ENCODE measurements at regions not wholly inside any gene's neighbourhood (a gene's known extent, or its start where the extent isn't known, plus 50 kb on each side); places are given as distances from the start of the nearest gene placed in this dataset.

DNA sequence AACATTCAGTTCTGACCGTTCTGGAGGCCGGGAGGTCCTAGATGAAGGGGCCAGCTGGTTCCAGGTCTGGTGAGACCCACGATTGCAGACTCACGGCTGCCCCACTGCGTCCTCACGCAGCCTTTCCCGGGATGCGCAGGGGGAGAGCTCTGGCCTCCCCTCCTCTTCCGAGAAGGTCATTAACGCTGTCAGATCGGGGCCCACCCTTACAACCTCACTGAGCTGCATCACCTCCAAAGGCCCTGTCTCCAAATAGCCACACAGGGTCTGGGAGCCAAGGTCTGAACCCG, 66.6 kb upstream of the PPP1R26 start:
- no peak for DNase-seq (ENCODE audit: missing footprints)
- no peak for ATAC-seq
- intact Hi-C loops (cut with DNase I): loop anchor here (5.0 kb wide), 1 partner anchor 716 kb away; no protein-coding TSS in a partner anchor

DNA sequence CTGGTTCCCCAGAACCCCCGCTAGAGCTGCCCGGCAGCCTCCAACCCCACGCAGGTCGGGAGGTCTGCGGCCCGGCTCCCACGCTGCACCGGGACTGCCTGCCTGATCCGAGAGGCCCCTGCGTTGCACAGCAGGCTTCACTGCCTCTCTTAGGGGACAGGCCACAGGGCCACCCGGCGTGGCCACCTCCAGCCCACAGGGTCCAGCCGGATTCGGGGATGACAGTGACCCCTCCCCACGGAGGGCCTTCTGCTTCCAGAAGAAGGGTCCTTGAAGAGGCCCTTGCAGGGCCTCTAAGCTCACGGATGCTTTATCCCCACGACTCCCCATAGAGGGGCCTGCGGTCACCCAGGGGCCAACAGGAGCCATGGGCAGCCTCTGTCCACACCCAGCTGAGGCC, 66.1 kb upstream of the PPP1R26 start:
- no peak for DNase-seq (ENCODE audit: missing footprints)
- intact Hi-C loops (cut with DNase I): loop anchor here (5.0 kb wide), 1 partner anchor 716 kb away; no protein-coding TSS in a partner anchor
- ATAC-seq: no peak

DNA sequence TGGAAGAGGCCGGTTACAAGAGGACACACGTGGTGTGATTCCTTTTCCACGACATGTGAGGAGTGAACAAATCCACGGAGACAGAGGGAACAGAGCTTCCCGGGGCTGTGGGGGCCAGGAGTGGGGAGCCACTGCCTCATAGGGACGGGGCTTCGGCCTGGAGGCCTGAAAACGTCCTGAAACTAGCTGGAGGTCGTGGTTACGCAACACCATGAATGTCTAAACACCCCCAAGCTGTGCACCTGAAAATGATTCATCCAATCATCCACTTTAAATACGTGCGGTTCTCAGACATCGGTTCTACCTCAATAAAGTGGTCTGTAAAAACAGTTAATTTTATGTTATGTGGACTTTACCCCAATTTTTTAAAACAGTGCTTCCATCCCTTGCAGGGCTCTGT, 65.3 kb upstream of the PPP1R26 start:
- DNase-seq (ENCODE audit: missing footprints): no peak
- no peak for ATAC-seq
- intact Hi-C loops (cut with DNase I): loop anchor here (5.0 kb wide), 1 partner anchor 717 kb away; no protein-coding TSS in a partner anchor

DNA sequence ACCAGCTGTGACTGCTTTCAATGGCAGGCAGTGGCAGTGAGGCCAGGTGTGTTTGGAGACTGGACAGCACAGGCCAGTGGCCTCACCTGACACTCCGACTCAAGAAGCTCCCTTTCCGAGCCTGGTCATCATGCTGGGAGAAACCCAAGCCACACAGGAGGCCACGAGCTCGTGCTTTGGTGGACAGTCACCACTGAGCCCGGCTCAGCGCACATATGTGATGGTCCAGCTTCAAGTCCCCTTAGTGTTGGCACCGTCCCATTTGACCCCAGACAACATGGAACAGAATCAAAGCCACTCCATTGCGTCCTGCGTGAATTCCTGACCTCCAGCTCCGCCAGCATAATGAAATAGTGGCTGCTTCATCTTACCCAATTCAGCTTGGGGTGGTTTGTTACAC, 64.0 kb upstream of the PPP1R26 start:
- no peak for DNase-seq (ENCODE audit: missing footprints)
- ATAC-seq: no peak
- intact Hi-C loops (cut with DNase I): no loop called here

DNA sequence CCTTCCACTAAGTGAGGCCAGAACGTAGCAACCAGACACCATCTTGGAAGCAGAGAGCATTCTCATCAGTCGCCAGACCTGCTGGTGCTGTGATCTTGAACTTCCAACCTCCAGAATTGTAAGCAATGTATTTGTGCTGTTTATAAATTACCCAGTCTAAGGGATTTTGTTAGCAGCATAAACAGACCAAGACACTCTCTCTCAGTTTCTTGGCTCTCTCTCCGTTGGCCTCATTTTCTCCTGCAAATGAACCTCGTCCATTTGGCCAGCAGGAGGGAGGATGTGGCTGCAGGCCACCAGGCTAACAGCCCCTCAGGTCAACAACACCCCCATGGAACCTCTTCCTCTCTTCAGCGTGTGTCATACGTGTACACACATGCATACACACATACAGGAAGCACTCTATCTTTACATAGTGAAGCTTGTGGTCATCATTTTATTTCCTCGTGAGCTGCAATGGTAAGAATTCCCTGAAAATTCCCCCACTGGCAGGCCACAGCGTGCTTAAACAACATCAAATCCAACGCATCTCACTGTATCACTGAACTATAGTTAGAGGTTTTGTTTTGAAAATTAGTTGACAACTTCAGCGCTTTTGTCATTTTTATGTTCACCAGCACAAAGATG, 62.8 kb upstream of the PPP1R26 start:
- ATAC-seq (no peak), DNase-seq (ENCODE audit: missing footprints) (no peak)
- intact Hi-C loops (cut with DNase I): no loop called here

DNA sequence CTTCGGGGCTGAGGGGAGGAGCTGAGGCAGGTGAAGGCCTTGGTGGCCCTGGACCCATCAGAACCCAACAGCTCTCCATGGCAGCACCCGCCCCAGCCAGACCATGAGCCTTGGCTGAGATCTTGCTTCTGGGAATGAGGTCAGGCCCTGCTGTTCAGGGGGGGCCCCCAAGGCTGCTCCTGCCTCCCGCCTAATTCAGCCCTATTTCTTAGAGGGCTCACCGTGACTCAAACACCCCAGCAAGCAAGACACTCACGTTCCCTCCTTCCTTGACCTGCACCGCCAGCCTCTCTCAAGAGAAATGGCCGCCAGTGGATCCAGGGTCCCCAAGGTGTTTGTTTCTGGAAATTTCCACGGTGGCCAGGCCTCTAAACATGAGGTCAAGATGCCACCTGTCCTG, 61.4 kb upstream of the PPP1R26 start:
- intact Hi-C loops (cut with DNase I): no loop called here
- ATAC-seq: no peak
- DNase-seq (ENCODE audit: missing footprints): no peak

DNA sequence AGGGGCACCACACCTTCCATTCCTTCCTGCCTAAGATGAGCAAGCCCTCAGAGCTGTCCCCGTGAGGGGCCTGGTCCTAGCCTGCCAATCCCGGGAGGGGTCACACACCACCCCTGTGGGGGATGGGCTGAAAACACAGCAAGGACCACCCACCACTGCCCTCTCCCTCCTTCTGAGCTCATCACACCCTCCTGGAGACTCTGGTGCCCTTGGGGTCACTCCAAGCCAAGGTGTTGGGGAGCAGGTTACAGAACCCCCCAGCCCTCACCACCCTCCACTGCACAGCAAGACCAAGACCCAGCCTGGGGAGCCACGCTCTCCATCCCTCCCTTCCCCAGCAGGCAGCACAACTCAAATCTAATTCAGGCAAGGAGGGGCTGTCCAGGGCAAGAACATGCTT, 60.5 kb upstream of the PPP1R26 start:
- intact Hi-C loops (cut with DNase I): no loop called here
- DNase-seq (ENCODE audit: missing footprints): no peak
- ATAC-seq: no peak

DNA sequence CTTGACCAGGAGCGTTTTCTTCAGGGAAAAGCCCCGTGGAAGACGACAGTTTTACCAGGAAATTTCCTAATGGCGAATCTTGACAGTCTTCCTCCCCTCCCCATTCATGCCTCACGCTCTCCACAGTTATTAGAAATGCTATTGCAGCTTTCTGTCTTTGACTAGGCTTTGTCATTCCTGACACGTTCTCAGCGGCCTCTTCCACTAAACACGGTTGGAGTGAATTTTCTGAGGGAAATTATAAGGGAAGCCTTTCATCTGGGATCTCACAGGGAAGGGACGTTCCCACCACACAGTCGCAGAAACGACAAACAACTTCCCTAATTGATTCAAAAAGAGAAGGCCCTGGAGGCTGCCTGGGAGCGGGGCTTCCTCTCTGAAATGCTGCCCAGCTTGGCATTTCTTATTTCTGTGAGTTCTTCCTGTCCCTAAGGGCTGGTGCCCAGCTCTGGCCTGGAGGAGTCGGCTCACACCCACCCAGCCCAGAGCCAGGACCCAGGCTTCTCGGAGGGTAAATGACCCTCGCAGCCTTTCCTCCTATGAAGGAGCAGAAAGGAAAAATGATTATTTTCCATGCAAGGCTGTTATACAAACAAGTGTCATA, 57.1 kb upstream of the PPP1R26 start:
- DNase-seq (ENCODE audit: missing footprints): no peak
- intact Hi-C loops (cut with DNase I): no loop called here
- ATAC-seq: no peak

DNA sequence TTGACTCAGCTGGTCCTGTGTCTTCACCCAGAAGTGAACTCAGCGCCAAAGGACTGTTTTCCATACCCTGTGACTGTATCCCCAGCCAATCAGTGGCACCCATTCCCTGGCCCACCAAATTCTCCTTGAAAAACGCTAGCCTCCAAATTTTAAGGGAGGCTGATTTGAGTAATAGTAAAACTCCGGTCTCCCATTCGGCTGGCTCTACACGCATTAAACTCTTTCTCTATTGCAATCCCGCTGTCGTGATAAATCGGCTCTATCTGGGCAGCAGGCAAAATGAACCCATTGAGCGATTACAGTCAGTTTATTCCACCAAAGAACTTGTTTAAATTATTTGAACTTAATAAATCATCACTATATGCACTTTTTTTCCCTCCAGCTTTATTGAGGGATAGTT, 55.9 kb upstream of the PPP1R26 start:
- no peak for ATAC-seq
- intact Hi-C loops (cut with DNase I): no loop called here
- no peak for DNase-seq (ENCODE audit: missing footprints)
